ENCODE measurements at regions not wholly inside any gene's neighbourhood (a gene's known extent, or its start where the extent isn't known, plus 50 kb on each side); places are given as distances from the start of the nearest gene placed in this dataset.

GRCh38 chr4:127055357-127055756 lies 577.4 kb upstream of the INTU start:
- DNase-seq: no peak
- H3K27ac ChIP-seq: no peak overlapping the region
- H3K9me3 ChIP-seq: no peaks in the 10 kb centered on the region
- no peaks in the 10 kb centered on the region for H3K27me3 ChIP-seq
- no peaks in the 10 kb centered on the region for H3K4me1 ChIP-seq
- no peaks in the 10 kb centered on the region for H3K36me3 ChIP-seq
- no peak overlapping the region for H3K4me3 ChIP-seq
- TF ChIP-seq CTCF (IDR thresholded peaks at IDR 0.05): no peak

GRCh38 chr4:127069675-127070074 lies 563.1 kb upstream of the INTU start:
- Histone ChIP-seq H3K36me3 (no peaks in the 10 kb centered on the region), H3K27me3 (no peaks in the 10 kb centered on the region), H3K4me1 (no peaks in the 10 kb centered on the region), H3K4me3 (no peak overlapping the region), H3K9me3 (no peaks in the 10 kb centered on the region), H3K27ac (no peak overlapping the region)
- no peak for DNase-seq
- TF ChIP-seq POLR2A (IDR thresholded peaks at IDR 0.05) (no peak), CTCF (IDR thresholded peaks at IDR 0.05) (no peak)

- Histone ChIP-seq H3K4me1 (no peaks in the 10 kb centered on the region), H3K4me3 (no peak overlapping the region), H3K36me3 (no peaks in the 10 kb centered on the region), H3K9me3 (no peaks in the 10 kb centered on the region), H3K27me3 (no peaks in the 10 kb centered on the region), H3K27ac (no peak overlapping the region)
- TF ChIP-seq POLR2A (IDR thresholded peaks at IDR 0.05) (no peak), CTCF (IDR thresholded peaks at IDR 0.05) (no peak)
- DNase-seq: no peak
Measured at GRCh38 chr4:127071443-127071842, 561.3 kb upstream of the INTU start.

- Histone ChIP-seq H3K27ac (no peak overlapping the region), H3K36me3 (no peaks in the 10 kb centered on the region), H3K27me3 (no peaks in the 10 kb centered on the region), H3K9me3 (no peaks in the 10 kb centered on the region), H3K4me3 (no peak overlapping the region), H3K4me1 (no peaks in the 10 kb centered on the region)
- DNase-seq: no peak
- TF ChIP-seq CTCF (IDR thresholded peaks at IDR 0.05) (no peak), POLR2A (IDR thresholded peaks at IDR 0.05) (no peak)
Measured at GRCh38 chr4:127080141-127080540, 552.6 kb upstream of the INTU start.

- no peaks in the 10 kb centered on the region for H3K4me1 ChIP-seq
- H3K36me3 ChIP-seq: no peaks in the 10 kb centered on the region
- TF ChIP-seq CTCF (IDR thresholded peaks at IDR 0.05) (no peak), POLR2A (IDR thresholded peaks at IDR 0.05) (no peak)
- no peak overlapping the region for H3K27ac ChIP-seq
- no peaks in the 10 kb centered on the region for H3K9me3 ChIP-seq
- H3K27me3 ChIP-seq: no peaks in the 10 kb centered on the region
- H3K4me3 ChIP-seq: no peak overlapping the region
- no peak for DNase-seq
Measured at GRCh38 chr4:127081041-127081440, 551.7 kb upstream of the INTU start.

- TF ChIP-seq CTCF (IDR thresholded peaks at IDR 0.05): no peak
- TF ChIP-seq POLR2A (IDR thresholded peaks at IDR 0.05): no peak
- H3K36me3 ChIP-seq: no peaks in the 10 kb centered on the region
- no peak overlapping the region for H3K27ac ChIP-seq
- no peak overlapping the region for H3K4me3 ChIP-seq
- DNase-seq: no peak
- H3K27me3 ChIP-seq: no peaks in the 10 kb centered on the region
- H3K4me1 ChIP-seq: no peaks in the 10 kb centered on the region
- no peaks in the 10 kb centered on the region for H3K9me3 ChIP-seq
Measured at GRCh38 chr4:127082986-127083385, 549.8 kb upstream of the INTU start.

All from Peyer's patch (tissue), 4 donors.